Daoy (cell line): ENCODE measurements at regions not wholly inside any gene's neighbourhood (a gene's known extent, or its start where the extent isn't known, plus 50 kb on each side); places are given as distances from the start of the nearest gene placed in this dataset.
"Not testable (repeated sequence)": the region's sequence is repeated elsewhere in the genome, so short reads cannot be mapped to it uniquely, and the experiment has no call there.

Experiments used
- DNase-seq: peaks from one replicate; pipeline ENCODE4 v3.0.0-alpha.2; 2015; ENCODE audit warnings: low read depth

GRCh38 chr4:100026066-100026465 lies 76.0 kb upstream of the H2AZ1 start:
- no peak for DNase-seq

GRCh38 chr4:100023800-100024199 lies 73.7 kb upstream of the H2AZ1 start:
- no peak for DNase-seq

- DNase-seq = no peak
Observed at GRCh38 chr4:100022792-100023222, 72.7 kb upstream of the H2AZ1 start.

DNA sequence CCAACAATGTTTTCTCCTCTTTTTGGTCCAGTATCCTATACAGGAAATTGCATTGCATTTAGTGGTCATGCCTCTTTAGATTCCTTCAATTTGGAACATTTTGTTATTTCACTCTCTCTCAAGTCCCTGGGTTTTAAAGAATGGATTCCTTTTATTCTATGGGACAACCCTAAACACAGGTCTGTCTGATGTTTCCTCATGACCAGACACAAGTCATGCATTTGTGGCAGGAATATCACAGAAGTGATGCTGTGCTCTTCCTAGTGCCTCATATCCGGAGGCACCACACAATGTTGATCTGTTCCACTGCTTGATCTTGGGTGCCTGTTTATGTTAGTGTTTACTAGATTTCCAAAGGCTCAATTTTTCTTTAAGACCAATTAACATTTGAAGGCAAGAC lies 69.7 kb upstream of the H2AZ1 start:
- no peak for DNase-seq

- DNase-seq = no peak
Observed at GRCh38 chr4:100017637-100018310, 67.7 kb upstream of the H2AZ1 start.

GRCh38 chr4:100016191-100016590 lies 66.1 kb upstream of the H2AZ1 start:
- DNase-seq = no peak

- no peak for DNase-seq
Observed at GRCh38 chr4:100014616-100015015, 64.5 kb upstream of the H2AZ1 start.

DNA sequence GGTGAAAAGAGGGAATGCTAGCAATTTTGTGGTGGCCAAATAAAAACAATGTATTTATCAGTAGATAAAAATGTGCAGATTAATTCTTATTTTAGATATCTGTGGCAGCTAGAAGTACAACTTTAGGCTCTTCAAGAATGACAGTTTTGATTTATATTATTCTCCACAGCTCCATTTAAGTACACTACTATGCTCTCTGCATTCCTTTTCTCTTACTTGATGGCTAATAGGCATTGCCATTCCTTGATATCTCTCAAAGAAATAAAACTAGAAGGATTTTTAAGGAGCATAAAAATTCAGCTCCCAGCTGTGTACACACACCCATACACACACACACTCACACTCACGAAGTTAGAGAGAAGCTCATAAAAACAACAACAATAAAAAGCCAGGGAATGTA lies 59.4 kb upstream of the H2AZ1 start:
- DNase-seq = no peak

DNA sequence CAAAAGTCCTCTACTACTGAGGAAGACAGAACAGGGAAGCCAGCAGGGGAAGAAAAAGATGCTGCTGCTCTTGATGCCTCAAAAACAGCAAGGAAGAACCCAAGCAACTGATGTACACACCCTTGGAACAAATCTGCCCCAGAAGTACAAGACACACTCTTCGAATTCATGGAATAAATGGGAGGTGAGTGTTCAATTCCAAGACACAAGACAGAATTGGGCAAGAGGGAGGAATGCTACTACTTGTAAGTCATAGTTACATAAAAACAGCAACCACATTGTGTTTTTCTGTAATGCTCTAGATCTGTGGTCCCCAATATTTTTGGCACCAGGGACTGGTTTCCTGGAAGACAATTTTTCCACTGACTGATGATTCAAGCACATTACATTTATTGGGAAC lies 58.0 kb upstream of the H2AZ1 start:
- DNase-seq = no peak

- not testable (repeated sequence) for DNase-seq
Observed at GRCh38 chr4:100006161-100006560, 56.1 kb upstream of the H2AZ1 start.
